ENCODE measurements at regions not wholly inside any gene's neighbourhood (a gene's known extent, or its start where the extent isn't known, plus 50 kb on each side); places are given as distances from the start of the nearest gene placed in this dataset.

DNA sequence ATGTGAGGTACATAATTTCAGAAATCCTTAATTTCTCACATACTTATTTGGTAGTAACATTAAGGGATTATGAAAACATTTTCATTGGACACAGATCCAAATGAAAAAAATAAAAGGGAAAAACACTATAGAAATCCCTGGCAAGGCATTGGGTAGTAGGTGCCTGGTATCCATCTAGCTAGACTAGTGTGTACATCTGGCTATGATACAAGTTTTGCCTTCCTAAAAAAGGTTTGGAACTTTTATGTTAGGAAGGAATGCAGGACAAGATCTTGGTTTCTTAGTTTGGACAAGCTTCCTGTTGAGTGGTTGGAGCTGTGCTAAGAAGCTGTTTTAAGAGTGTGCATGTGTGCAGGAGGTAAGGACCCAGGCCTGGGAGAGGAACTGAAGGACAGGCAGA is 252.3 kb upstream of the GLI3 start:
- Histone ChIP-seq H3K79me2 (ENCODE audit: control insufficient read depth, insufficient read depth, low read length) (no peaks in the 10 kb centered on the region), H3K4ac (ENCODE audit: low read depth, low read length) (no peak overlapping the region), H3K4me3 (ENCODE audit: low read length) (no peak overlapping the region), H2BK5ac (ENCODE audit: low read length) (no peak overlapping the region), H3K4me2 (ENCODE audit: low read length) (no peak overlapping the region), H3K27ac (ENCODE audit: low read depth, low read length) (no peak overlapping the region), H3K36me3 (ENCODE audit: control insufficient read depth, insufficient read depth, low read length) (no peaks in the 10 kb centered on the region), H2BK120ac (ENCODE audit: low read depth, low read length) (no peak overlapping the region), H3K56ac (ENCODE audit: low read length) (no peak overlapping the region), H2BK15ac (replicated peaks; ENCODE audit: low read depth) (no peak overlapping the region), H3K27me3 (ENCODE audit: insufficient read depth, low read length, poor library complexity) (no peaks in the 10 kb centered on the region), H3K79me1 (ENCODE audit: low read length) (no peaks in the 10 kb centered on the region), H3K4me1 (ENCODE audit: control insufficient read depth, low read depth, low read length) (no peaks in the 10 kb centered on the region), H2AK5ac (ENCODE audit: low read length) (no peak overlapping the region), H4K8ac (ENCODE audit: low read depth, low read length) (no peak overlapping the region), H3K9ac (ENCODE audit: low read length) (no peak overlapping the region), H4K5ac (ENCODE audit: low read length) (no peak overlapping the region), H3K23ac (ENCODE audit: low read length) (no peak overlapping the region), H3K18ac (ENCODE audit: low read length) (no peak overlapping the region)
- no peak for DNase-seq

DNA sequence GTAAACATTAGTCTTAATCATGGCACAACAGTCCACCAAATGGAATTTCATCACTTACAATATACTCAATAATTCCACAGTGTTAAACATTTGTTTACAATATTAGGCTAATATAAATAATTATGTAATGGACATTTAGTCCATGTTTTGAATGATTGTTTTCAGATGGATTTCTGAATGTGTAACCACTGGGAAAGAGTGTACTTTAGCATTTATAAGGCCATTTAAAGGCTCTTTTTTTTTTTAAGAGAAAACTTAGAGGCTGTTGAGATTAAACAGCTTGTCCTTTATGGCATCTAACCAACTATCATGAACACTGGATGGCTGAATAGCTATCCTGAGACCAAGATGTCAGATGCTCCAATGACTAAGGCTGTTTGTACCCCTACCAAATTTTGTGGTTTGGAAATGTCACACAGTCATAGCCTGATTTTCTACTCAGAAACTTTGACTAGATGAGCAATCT is 248.3 kb upstream of the GLI3 start:
- Histone ChIP-seq H3K79me2 (ENCODE audit: control insufficient read depth, insufficient read depth, low read length) (no peaks in the 10 kb centered on the region), H3K4me2 (ENCODE audit: low read length) (no peak overlapping the region), H3K4me1 (ENCODE audit: control insufficient read depth, low read depth, low read length) (no peaks in the 10 kb centered on the region), H3K56ac (ENCODE audit: low read length) (no peak overlapping the region), H3K4ac (ENCODE audit: low read depth, low read length) (no peak overlapping the region), H4K8ac (ENCODE audit: low read depth, low read length) (no peak overlapping the region), H3K27ac (ENCODE audit: low read depth, low read length) (no peak overlapping the region), H2BK15ac (replicated peaks; ENCODE audit: low read depth) (no peak overlapping the region), H3K79me1 (ENCODE audit: low read length) (no peaks in the 10 kb centered on the region), H2BK120ac (ENCODE audit: low read depth, low read length) (no peak overlapping the region), H3K18ac (ENCODE audit: low read length) (no peak overlapping the region), H3K23ac (ENCODE audit: low read length) (no peak overlapping the region), H3K4me3 (ENCODE audit: low read length) (no peak overlapping the region), H4K5ac (ENCODE audit: low read length) (no peak overlapping the region), H3K9ac (ENCODE audit: low read length) (no peak overlapping the region), H2BK5ac (ENCODE audit: low read length) (no peak overlapping the region), H3K27me3 (ENCODE audit: insufficient read depth, low read length, poor library complexity) (no peaks in the 10 kb centered on the region), H2AK5ac (ENCODE audit: low read length) (no peak overlapping the region), H3K36me3 (ENCODE audit: control insufficient read depth, insufficient read depth, low read length) (no peaks in the 10 kb centered on the region)
- no peak for DNase-seq

DNA sequence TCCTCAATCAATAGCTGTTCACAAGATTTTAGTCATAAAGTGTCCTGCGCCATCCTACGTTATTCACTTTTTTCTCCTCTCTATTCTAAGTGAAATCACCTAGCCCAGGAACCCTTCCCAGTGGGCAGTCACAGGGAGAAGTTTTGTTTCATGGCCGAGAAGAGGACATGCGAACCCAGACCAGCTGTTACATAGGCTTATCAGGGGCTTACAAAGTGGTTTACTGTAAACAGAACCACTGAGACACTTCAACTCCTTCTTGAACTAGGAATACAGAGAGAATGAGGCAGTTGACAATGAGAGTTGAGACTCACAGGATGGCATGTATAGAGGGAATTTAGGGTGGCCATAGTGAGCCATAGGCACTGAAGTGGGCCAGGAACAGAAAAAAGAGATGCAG is 246.9 kb upstream of the GLI3 start:
- Histone ChIP-seq H3K4me2 (ENCODE audit: low read length) (no peak overlapping the region), H3K56ac (ENCODE audit: low read length) (no peak overlapping the region), H4K8ac (ENCODE audit: low read depth, low read length) (no peak overlapping the region), H3K79me2 (ENCODE audit: control insufficient read depth, insufficient read depth, low read length) (no peaks in the 10 kb centered on the region), H2BK5ac (ENCODE audit: low read length) (no peak overlapping the region), H3K4me1 (ENCODE audit: control insufficient read depth, low read depth, low read length) (no peaks in the 10 kb centered on the region), H3K4ac (ENCODE audit: low read depth, low read length) (no peak overlapping the region), H2AK5ac (ENCODE audit: low read length) (no peak overlapping the region), H3K27me3 (ENCODE audit: insufficient read depth, low read length, poor library complexity) (no peaks in the 10 kb centered on the region), H3K9ac (ENCODE audit: low read length) (no peak overlapping the region), H4K5ac (ENCODE audit: low read length) (no peak overlapping the region), H3K4me3 (ENCODE audit: low read length) (no peak overlapping the region), H3K18ac (ENCODE audit: low read length) (no peak overlapping the region), H2BK15ac (replicated peaks; ENCODE audit: low read depth) (no peak overlapping the region), H2BK120ac (ENCODE audit: low read depth, low read length) (no peak overlapping the region), H3K79me1 (ENCODE audit: low read length) (no peaks in the 10 kb centered on the region), H3K36me3 (ENCODE audit: control insufficient read depth, insufficient read depth, low read length) (no peaks in the 10 kb centered on the region), H3K23ac (ENCODE audit: low read length) (no peak overlapping the region), H3K27ac (ENCODE audit: low read depth, low read length) (no peak overlapping the region)
- no peak for DNase-seq
- no CpG with 5 or more reads among the region's 4 CpGs for WGBS (ENCODE audit: extremely low coverage, insufficient coverage, low lambda C conversion rate)

DNA sequence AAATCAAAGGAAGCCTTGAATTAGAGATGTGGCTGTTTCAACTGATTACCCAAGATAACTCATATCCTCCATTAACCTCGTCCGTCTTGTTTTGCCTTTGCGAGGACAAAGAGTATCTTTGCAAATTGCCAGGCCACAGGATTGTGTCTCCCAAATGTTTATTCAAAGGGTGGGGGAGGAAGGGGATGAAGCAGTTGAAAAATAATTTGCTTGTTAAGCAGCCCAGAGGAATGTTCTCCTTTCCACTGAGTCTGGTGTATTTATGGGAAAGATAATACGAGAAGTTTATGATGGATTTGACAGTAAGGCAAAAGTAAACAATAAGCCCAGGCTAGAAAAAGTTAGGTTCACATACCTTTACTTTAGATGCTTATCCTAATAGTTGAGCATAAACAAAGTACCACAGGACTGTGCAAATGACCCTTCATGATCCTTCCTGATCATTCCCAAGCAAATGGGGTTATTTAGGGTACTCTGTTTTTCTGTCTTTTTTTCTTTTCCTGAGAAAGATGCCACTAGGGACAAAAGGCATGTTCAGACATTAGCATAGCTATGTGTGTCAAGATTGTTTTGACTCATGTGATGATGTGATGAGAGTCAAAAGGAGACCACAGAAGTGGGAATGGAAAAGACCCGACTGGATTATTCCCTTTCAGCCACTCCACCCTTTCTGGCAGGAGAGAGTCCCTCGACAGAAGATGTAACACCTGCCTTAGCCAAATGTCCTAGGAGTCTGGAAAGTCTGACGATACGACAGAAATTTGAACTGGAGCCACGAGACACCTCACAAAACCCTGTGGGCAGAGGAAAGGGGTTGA is 243.0 kb upstream of the GLI3 start:
- WGBS (ENCODE audit: extremely low coverage, insufficient coverage, low lambda C conversion rate): no CpG with 5 or more reads among the region's 9 CpGs
- Histone ChIP-seq H3K79me1 (ENCODE audit: low read length) (no peaks in the 10 kb centered on the region), H3K23ac (ENCODE audit: low read length) (no peak overlapping the region), H3K36me3 (ENCODE audit: control insufficient read depth, insufficient read depth, low read length) (no peaks in the 10 kb centered on the region), H3K9ac (ENCODE audit: low read length) (no peak overlapping the region), H3K56ac (ENCODE audit: low read length) (no peak overlapping the region), H4K8ac (ENCODE audit: low read depth, low read length) (no peak overlapping the region), H3K4me2 (ENCODE audit: low read length) (no peak overlapping the region), H3K27ac (ENCODE audit: low read depth, low read length) (no peak overlapping the region), H3K79me2 (ENCODE audit: control insufficient read depth, insufficient read depth, low read length) (no peaks in the 10 kb centered on the region), H3K27me3 (ENCODE audit: insufficient read depth, low read length, poor library complexity) (no peaks in the 10 kb centered on the region), H2BK120ac (ENCODE audit: low read depth, low read length) (no peak overlapping the region), H2AK5ac (ENCODE audit: low read length) (no peak overlapping the region), H3K4me3 (ENCODE audit: low read length) (no peak overlapping the region), H3K4ac (ENCODE audit: low read depth, low read length) (no peak overlapping the region), H3K18ac (ENCODE audit: low read length) (no peak overlapping the region), H2BK5ac (ENCODE audit: low read length) (no peak overlapping the region), H2BK15ac (replicated peaks; ENCODE audit: low read depth) (no peak overlapping the region), H4K5ac (ENCODE audit: low read length) (no peak overlapping the region), H3K4me1 (ENCODE audit: control insufficient read depth, low read depth, low read length) (no peaks in the 10 kb centered on the region)
- no peak for DNase-seq

DNA sequence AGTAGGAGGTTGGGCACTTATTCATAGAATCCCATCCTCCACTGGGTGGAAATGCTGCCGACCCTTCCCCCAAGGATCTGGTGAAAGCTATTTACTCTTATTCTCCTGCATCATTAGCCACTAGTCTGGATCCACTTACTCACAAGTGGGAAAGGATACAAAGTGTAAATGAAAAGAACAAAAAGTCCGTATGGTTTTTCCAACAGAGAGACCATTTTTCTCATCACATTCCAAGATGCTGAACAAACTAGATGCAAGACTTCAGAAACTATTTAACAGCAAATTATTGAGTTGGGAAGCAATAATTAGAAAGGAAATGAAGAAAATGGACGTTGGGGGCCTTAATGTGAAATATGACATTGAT is 242.4 kb upstream of the GLI3 start:
- no peak for DNase-seq
- H2BK5ac ChIP-seq (ENCODE audit: low read length): no peak overlapping the region
- H2BK15ac ChIP-seq (replicated peaks; ENCODE audit: low read depth): no peak overlapping the region
- H3K27me3 ChIP-seq (ENCODE audit: insufficient read depth, low read length, poor library complexity): no peaks in the 10 kb centered on the region
- no peak overlapping the region for H3K23ac ChIP-seq (ENCODE audit: low read length)
- H4K8ac ChIP-seq (ENCODE audit: low read depth, low read length): no peak overlapping the region
- no peak overlapping the region for H3K4me3 ChIP-seq (ENCODE audit: low read length)
- H3K79me2 ChIP-seq (ENCODE audit: control insufficient read depth, insufficient read depth, low read length): no peaks in the 10 kb centered on the region
- no peak overlapping the region for H3K4ac ChIP-seq (ENCODE audit: low read depth, low read length)
- H3K9ac ChIP-seq (ENCODE audit: low read length): no peak overlapping the region
- no peak overlapping the region for H4K5ac ChIP-seq (ENCODE audit: low read length)
- H3K18ac ChIP-seq (ENCODE audit: low read length): no peak overlapping the region
- H3K56ac ChIP-seq (ENCODE audit: low read length): no peak overlapping the region
- WGBS (ENCODE audit: extremely low coverage, insufficient coverage, low lambda C conversion rate): no CpG with 5 or more reads among the region's 3 CpGs
- no peak overlapping the region for H2AK5ac ChIP-seq (ENCODE audit: low read length)
- no peaks in the 10 kb centered on the region for H3K36me3 ChIP-seq (ENCODE audit: control insufficient read depth, insufficient read depth, low read length)
- H3K4me1 ChIP-seq (ENCODE audit: control insufficient read depth, low read depth, low read length): no peaks in the 10 kb centered on the region
- no peaks in the 10 kb centered on the region for H3K79me1 ChIP-seq (ENCODE audit: low read length)
- no peak overlapping the region for H3K27ac ChIP-seq (ENCODE audit: low read depth, low read length)
- no peak overlapping the region for H2BK120ac ChIP-seq (ENCODE audit: low read depth, low read length)
- no peak overlapping the region for H3K4me2 ChIP-seq (ENCODE audit: low read length)

DNA sequence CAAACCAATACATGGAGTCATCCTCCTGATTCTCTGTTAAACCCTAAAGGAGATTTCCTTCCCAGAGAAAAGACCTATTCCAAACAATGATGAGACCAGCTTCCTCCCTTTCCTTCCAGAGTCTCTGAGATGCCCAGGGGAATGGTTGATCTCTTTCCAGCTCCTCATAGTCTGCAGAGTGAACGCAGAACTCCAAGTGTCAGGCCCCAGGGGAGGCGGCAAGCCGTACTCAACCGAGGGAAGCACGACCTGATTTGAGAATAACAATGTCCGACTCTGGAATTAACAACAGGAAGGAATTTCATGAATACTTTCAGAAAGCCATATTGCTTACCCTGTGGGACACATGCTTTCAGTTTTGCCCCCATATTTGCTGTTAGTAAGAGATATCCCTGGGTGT is 241.7 kb upstream of the GLI3 start:
- H3K27ac ChIP-seq (ENCODE audit: low read depth, low read length): no peak overlapping the region

More for the DNA sequence above, 241.7 kb upstream of the GLI3 start:
- H3K4ac ChIP-seq (ENCODE audit: low read depth, low read length): no peak overlapping the region
- H2BK120ac ChIP-seq (ENCODE audit: low read depth, low read length): no peak overlapping the region
- H2BK15ac ChIP-seq (replicated peaks; ENCODE audit: low read depth): no peak overlapping the region
- H4K8ac ChIP-seq (ENCODE audit: low read depth, low read length): no peak overlapping the region
- H3K4me2 ChIP-seq (ENCODE audit: low read length): no peak overlapping the region
- no peak overlapping the region for H2BK5ac ChIP-seq (ENCODE audit: low read length)
- no peak overlapping the region for H2AK5ac ChIP-seq (ENCODE audit: low read length)
- no peaks in the 10 kb centered on the region for H3K79me2 ChIP-seq (ENCODE audit: control insufficient read depth, insufficient read depth, low read length)
- no peaks in the 10 kb centered on the region for H3K27me3 ChIP-seq (ENCODE audit: insufficient read depth, low read length, poor library complexity)
- H3K23ac ChIP-seq (ENCODE audit: low read length): no peak overlapping the region
- H3K56ac ChIP-seq (ENCODE audit: low read length): no peak overlapping the region
- H3K4me3 ChIP-seq (ENCODE audit: low read length): no peak overlapping the region
- no peaks in the 10 kb centered on the region for H3K79me1 ChIP-seq (ENCODE audit: low read length)
- H3K4me1 ChIP-seq (ENCODE audit: control insufficient read depth, low read depth, low read length): no peaks in the 10 kb centered on the region
- no peak overlapping the region for H3K18ac ChIP-seq (ENCODE audit: low read length)
- H3K36me3 ChIP-seq (ENCODE audit: control insufficient read depth, insufficient read depth, low read length): no peaks in the 10 kb centered on the region
- no peak overlapping the region for H3K9ac ChIP-seq (ENCODE audit: low read length)
- no peak for DNase-seq
- H4K5ac ChIP-seq (ENCODE audit: low read length): no peak overlapping the region
- no CpG with 5 or more reads among the region's 6 CpGs for WGBS (ENCODE audit: extremely low coverage, insufficient coverage, low lambda C conversion rate)

Data from mesendoderm (in vitro differentiated cells).